ENCODE measurements at regions not wholly inside any gene's neighbourhood (a gene's known extent, or its start where the extent isn't known, plus 50 kb on each side); places are given as distances from the start of the nearest gene placed in this dataset.

- CTCF ChIA-PET, result no interaction called here
- Histone ChIP-seq H3K9me3 (ENCODE audit: control insufficient read depth, insufficient read depth, low read depth, low read length) (no peaks in the 10 kb centered on the region), H3K36me3 (ENCODE audit: control insufficient read depth in 2 of 2, insufficient read depth in 1 of 2, low read length in 2 of 2) (no peaks in the 10 kb centered on the region), H3K4me1 (ENCODE audit: control insufficient read depth, insufficient read depth, low read length) (no peaks in the 10 kb centered on the region), H3K4me3 (ENCODE audit: low read depth, low read length) (no peak overlapping the region), H3K27ac (ENCODE audit: extremely low read depth, low read depth, low read length) (no peak overlapping the region)
- POLR2A ChIA-PET, result interaction anchor here (0.7 kb wide), 1 partner anchor 593 kb away, joined by 3 read pairs; no protein-coding TSS in a partner anchor
- no peak for TF ChIP-seq ZNF404 (tag by site-specific recombination; IDR thresholded peaks at IDR 0.05)
Measured at GRCh38 chr2:21602789-21603188, 479.0 kb downstream of the TDRD15 start.

- Histone ChIP-seq H3K4me1 (ENCODE audit: control insufficient read depth, insufficient read depth, low read length) (no peaks in the 10 kb centered on the region), H3K36me3 (ENCODE audit: control insufficient read depth in 2 of 2, insufficient read depth in 1 of 2, low read length in 2 of 2) (no peaks in the 10 kb centered on the region), H3K27ac (ENCODE audit: extremely low read depth, low read depth, low read length) (no peak overlapping the region), H3K4me3 (ENCODE audit: low read depth, low read length) (no peak overlapping the region), H3K9me3 (ENCODE audit: control insufficient read depth, insufficient read depth, low read depth, low read length) (no peaks in the 10 kb centered on the region)
- ChIA-PET CTCF (interaction anchor here (0.7 kb wide), 1 partner anchor 864 kb away, joined by 3 read pairs; no protein-coding TSS in a partner anchor), POLR2A (no interaction called here)
- TF ChIP-seq ZNF140 (tag by site-specific recombination; IDR thresholded peaks at IDR 0.05) (no peak), ZNF280D (tag by site-specific recombination; IDR thresholded peaks at IDR 0.05) (no peak), ZNF558 (tag by site-specific recombination; IDR thresholded peaks at IDR 0.05) (no peak), ZNF510 (tag by site-specific recombination; IDR thresholded peaks at IDR 0.05; ENCODE audit: insufficient replicate concordance) (no peak), ZBTB10 (tag by site-specific recombination; IDR thresholded peaks at IDR 0.05) (no peak), ZNF398 (tag by site-specific recombination; IDR thresholded peaks at IDR 0.05) (no peak), ZNF362 (tag by site-specific recombination; IDR thresholded peaks at IDR 0.05) (no peak), ZBTB1 (tag by site-specific recombination; IDR thresholded peaks at IDR 0.05) (no peak), ZNF548 (tag by site-specific recombination; IDR thresholded peaks at IDR 0.05) (no peak), GFI1B (tag by site-specific recombination; IDR thresholded peaks at IDR 0.05) (no peak), ZNF776 (tag by site-specific recombination; IDR thresholded peaks at IDR 0.05; ENCODE audit: borderline replicate concordance) (no peak), ZFP69B (tag by site-specific recombination; IDR thresholded peaks at IDR 0.05) (no peak)
Measured at GRCh38 chr2:21607572-21607971, 483.8 kb downstream of the TDRD15 start.

- Histone ChIP-seq H3K9me3 (ENCODE audit: control insufficient read depth, insufficient read depth, low read depth, low read length) (no peaks in the 10 kb centered on the region), H3K4me1 (ENCODE audit: control insufficient read depth, insufficient read depth, low read length) (no peaks in the 10 kb centered on the region), H3K36me3 (ENCODE audit: control insufficient read depth in 2 of 2, insufficient read depth in 1 of 2, low read length in 2 of 2) (no peaks in the 10 kb centered on the region), H3K27ac (ENCODE audit: extremely low read depth, low read depth, low read length) (no peak overlapping the region), H3K4me3 (ENCODE audit: low read depth, low read length) (no peak overlapping the region)
- POLR2A ChIA-PET, result no interaction called here
- TF ChIP-seq ZSCAN23 (tag by site-specific recombination; IDR thresholded peaks at IDR 0.05), result no peak
- CTCF ChIA-PET, result no interaction called here
Measured at GRCh38 chr2:21610304-21610703, 486.5 kb downstream of the TDRD15 start.

Data from HEK293 (cell line).